ENCODE measurements at regions not wholly inside any gene's neighbourhood (a gene's known extent, or its start where the extent isn't known, plus 50 kb on each side); places are given as distances from the start of the nearest gene placed in this dataset.
"Not testable (repeated sequence)": the region's sequence is repeated elsewhere in the genome, so short reads cannot be mapped to it uniquely, and the experiment has no call there.

DNA sequence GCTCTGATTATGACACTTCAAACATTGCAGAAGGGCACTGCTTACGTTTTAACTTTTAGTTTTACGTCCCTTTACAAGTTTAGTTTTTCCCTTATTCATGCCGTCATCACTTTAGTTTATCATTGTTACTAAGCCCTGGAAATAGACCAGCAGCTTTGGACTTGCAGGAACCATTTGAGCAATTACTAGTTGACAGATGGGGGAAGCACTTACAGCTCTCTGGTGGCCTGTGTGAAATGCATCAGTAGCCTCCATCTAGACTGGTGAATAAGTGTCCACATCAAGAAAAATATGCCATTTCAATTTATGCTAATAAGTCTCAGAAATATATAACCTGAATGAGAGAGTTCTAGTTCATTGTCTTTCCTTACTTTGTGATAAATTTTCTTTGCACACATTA lies 194.9 kb upstream of the GRM3 start:
- Histone ChIP-seq H3K27ac (ENCODE audit: low read length) (no peak overlapping the region), H4K20me1 (ENCODE audit: insufficient read depth, low read length) (no peaks in the 10 kb centered on the region), H3K4me2 (ENCODE audit: insufficient read depth, low read length) (no peak overlapping the region), H3K9ac (ENCODE audit: low read depth, low read length) (no peak overlapping the region), H2AFZ (ENCODE audit: low read depth, low read length) (no peak overlapping the region), H3K4me3 (ENCODE audit: low read depth in 1 of 2, low read length in 2 of 2) (no peak overlapping the region), H3K79me2 (ENCODE audit: insufficient read depth, low read length) (no peaks in the 10 kb centered on the region), H3K36me3 (ENCODE audit: insufficient read depth, low read length) (no peaks in the 10 kb centered on the region), H3K4me1 (ENCODE audit: insufficient read depth, low read length) (no peaks in the 10 kb centered on the region), H3K9me3 (ENCODE audit: insufficient read depth, low read length, severe bottlenecking) (no peaks in the 10 kb centered on the region), H3K27me3 (ENCODE audit: insufficient read depth, low read length, poor library complexity) (no peaks in the 10 kb centered on the region)
- TF ChIP-seq EZH2 (IDR thresholded peaks at IDR 0.05; ENCODE audit: borderline replicate concordance, low read depth, low read length, severe bottlenecking): no peak
- TF ChIP-seq, protein P1, sequence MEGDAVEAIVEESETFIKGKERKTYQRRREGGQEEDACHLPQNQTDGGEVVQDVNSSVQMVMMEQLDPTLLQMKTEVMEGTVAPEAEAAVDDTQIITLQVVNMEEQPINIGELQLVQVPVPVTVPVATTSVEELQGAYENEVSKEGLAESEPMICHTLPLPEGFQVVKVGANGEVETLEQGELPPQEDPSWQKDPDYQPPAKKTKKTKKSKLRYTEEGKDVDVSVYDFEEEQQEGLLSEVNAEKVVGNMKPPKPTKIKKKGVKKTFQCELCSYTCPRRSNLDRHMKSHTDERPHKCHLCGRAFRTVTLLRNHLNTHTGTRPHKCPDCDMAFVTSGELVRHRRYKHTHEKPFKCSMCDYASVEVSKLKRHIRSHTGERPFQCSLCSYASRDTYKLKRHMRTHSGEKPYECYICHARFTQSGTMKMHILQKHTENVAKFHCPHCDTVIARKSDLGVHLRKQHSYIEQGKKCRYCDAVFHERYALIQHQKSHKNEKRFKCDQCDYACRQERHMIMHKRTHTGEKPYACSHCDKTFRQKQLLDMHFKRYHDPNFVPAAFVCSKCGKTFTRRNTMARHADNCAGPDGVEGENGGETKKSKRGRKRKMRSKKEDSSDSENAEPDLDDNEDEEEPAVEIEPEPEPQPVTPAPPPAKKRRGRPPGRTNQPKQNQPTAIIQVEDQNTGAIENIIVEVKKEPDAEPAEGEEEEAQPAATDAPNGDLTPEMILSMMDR (IDR thresholded peaks at IDR 0.05; ENCODE audit: borderline replicate concordance, extremely low read depth, low read length, poor library complexity, severe bottlenecking): no peak
- no peak for ATAC-seq (ENCODE audit: insufficient read depth, low read depth)
- DNase-seq: no peak

DNA sequence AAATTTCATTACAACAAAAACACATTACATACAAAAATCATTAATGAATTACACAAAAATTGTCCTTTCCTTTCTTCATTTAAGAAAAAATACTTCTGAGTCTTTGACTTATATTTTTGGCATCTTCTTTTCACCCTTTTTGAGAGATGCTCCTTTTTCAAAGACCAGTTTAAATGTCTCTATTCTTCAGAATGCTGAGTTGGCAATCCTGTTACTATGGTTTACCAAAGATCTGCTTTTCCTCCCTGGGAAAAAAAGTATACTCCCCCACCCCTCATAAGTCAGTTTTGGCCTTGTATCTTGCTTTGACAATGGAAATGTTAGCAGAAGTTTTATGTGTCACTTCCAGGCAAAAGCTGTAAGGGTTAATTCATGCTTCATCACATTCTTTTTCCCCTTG lies 198.4 kb upstream of the GRM3 start:
- ATAC-seq (ENCODE audit: insufficient read depth, low read depth) (no peak), DNase-seq (no peak)
- H3K9ac ChIP-seq (ENCODE audit: low read depth, low read length): no peak overlapping the region
- no peaks in the 10 kb centered on the region for H4K20me1 ChIP-seq (ENCODE audit: insufficient read depth, low read length)
- no peak for TF ChIP-seq EZH2 (IDR thresholded peaks at IDR 0.05; ENCODE audit: borderline replicate concordance, low read depth, low read length, severe bottlenecking)
- TF ChIP-seq, protein P1 (IDR thresholded peaks at IDR 0.05; ENCODE audit: borderline replicate concordance, extremely low read depth, low read length, poor library complexity, severe bottlenecking): no peak
- no peak overlapping the region for H3K4me2 ChIP-seq (ENCODE audit: insufficient read depth, low read length)
- H3K4me3 ChIP-seq (ENCODE audit: low read depth in 1 of 2, low read length in 2 of 2): no peak overlapping the region
- H3K27me3 ChIP-seq (ENCODE audit: insufficient read depth, low read length, poor library complexity): no peaks in the 10 kb centered on the region
- no peaks in the 10 kb centered on the region for H3K36me3 ChIP-seq (ENCODE audit: insufficient read depth, low read length)
- H3K9me3 ChIP-seq (ENCODE audit: insufficient read depth, low read length, severe bottlenecking): no peaks in the 10 kb centered on the region
- H2AFZ ChIP-seq (ENCODE audit: low read depth, low read length): no peak overlapping the region
- no peaks in the 10 kb centered on the region for H3K79me2 ChIP-seq (ENCODE audit: insufficient read depth, low read length)
- no peak overlapping the region for H3K27ac ChIP-seq (ENCODE audit: low read length)
- H3K4me1 ChIP-seq (ENCODE audit: insufficient read depth, low read length): no peaks in the 10 kb centered on the region

DNA sequence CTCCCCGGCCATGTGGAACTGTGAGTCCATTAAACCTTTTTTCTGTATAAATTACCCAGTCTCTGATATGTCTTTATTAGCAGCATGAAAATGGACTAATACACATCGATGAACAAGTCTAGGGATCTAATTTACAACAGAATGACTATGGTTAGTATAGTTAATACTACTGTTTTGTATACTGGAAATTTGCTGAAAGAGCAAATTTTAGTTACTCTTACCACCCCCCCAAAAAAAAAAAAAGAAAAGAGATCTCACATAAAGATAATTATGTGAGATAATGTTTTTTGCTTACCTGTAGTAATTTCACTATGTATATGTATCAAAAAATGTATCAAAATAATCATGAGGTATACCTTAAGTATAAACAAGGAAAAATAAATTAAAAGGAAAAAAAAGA lies 199.5 kb upstream of the GRM3 start:
- Histone ChIP-seq H3K9me3 (ENCODE audit: insufficient read depth, low read length, severe bottlenecking) (no peaks in the 10 kb centered on the region), H3K27me3 (ENCODE audit: insufficient read depth, low read length, poor library complexity) (no peaks in the 10 kb centered on the region)
- ATAC-seq (ENCODE audit: insufficient read depth, low read depth): no peak

DNA sequence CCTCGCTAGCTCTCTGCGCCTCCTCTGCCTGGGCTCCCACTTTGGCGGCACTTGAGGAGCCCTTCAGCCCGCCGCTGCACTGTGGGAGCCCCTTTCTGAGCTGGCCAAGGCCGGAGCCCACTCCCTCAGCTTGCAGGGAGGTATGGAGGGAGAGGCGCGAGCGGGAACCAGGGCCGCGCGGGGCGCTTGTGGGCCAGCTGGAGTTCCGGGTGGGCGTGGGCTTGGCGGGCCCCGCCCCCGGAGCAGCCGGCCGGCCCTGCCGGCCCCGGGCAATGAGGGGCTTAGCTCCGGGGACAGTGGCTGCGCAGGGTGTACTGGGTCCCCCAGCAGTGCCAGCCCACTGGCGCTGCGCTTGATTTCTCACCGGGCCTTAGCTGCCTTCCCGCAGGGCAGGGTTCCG lies 203.3 kb upstream of the GRM3 start:
- H3K4me1 ChIP-seq (ENCODE audit: insufficient read depth, low read length); H3K9me3 ChIP-seq (ENCODE audit: insufficient read depth, low read length, severe bottlenecking); H3K27me3 ChIP-seq (ENCODE audit: insufficient read depth, low read length, poor library complexity); H2AFZ ChIP-seq (ENCODE audit: low read depth, low read length); ATAC-seq (ENCODE audit: insufficient read depth, low read depth); DNase-seq; H3K36me3 ChIP-seq (ENCODE audit: insufficient read depth, low read length); H3K79me2 ChIP-seq (ENCODE audit: insufficient read depth, low read length); H4K20me1 ChIP-seq (ENCODE audit: insufficient read depth, low read length); H3K4me2 ChIP-seq (ENCODE audit: insufficient read depth, low read length); H3K27ac ChIP-seq (ENCODE audit: low read length); H3K4me3 ChIP-seq (ENCODE audit: low read depth in 1 of 2, low read length in 2 of 2); H3K9ac ChIP-seq (ENCODE audit: low read depth, low read length): not testable (repeated sequence)

More for the DNA sequence above, 199.5 kb upstream of the GRM3 start:
- DNase-seq: no peak
- H3K4me3 ChIP-seq (ENCODE audit: low read depth in 1 of 2, low read length in 2 of 2): no peak overlapping the region
- no peaks in the 10 kb centered on the region for H4K20me1 ChIP-seq (ENCODE audit: insufficient read depth, low read length)
- no peaks in the 10 kb centered on the region for H3K4me1 ChIP-seq (ENCODE audit: insufficient read depth, low read length)
- no peaks in the 10 kb centered on the region for H3K79me2 ChIP-seq (ENCODE audit: insufficient read depth, low read length)
- H3K36me3 ChIP-seq (ENCODE audit: insufficient read depth, low read length): no peaks in the 10 kb centered on the region
- TF ChIP-seq, protein P1 (IDR thresholded peaks at IDR 0.05; ENCODE audit: borderline replicate concordance, extremely low read depth, low read length, poor library complexity, severe bottlenecking): no peak
- no peak for TF ChIP-seq EZH2 (IDR thresholded peaks at IDR 0.05; ENCODE audit: borderline replicate concordance, low read depth, low read length, severe bottlenecking)
- no peak overlapping the region for H3K27ac ChIP-seq (ENCODE audit: low read length)
- H2AFZ ChIP-seq (ENCODE audit: low read depth, low read length): no peak overlapping the region
- no peak overlapping the region for H3K4me2 ChIP-seq (ENCODE audit: insufficient read depth, low read length)
- no peak overlapping the region for H3K9ac ChIP-seq (ENCODE audit: low read depth, low read length)
